ENCODE measurements at regions not wholly inside any gene's neighbourhood (a gene's known extent, or its start where the extent isn't known, plus 50 kb on each side); places are given as distances from the start of the nearest gene placed in this dataset.

DNA sequence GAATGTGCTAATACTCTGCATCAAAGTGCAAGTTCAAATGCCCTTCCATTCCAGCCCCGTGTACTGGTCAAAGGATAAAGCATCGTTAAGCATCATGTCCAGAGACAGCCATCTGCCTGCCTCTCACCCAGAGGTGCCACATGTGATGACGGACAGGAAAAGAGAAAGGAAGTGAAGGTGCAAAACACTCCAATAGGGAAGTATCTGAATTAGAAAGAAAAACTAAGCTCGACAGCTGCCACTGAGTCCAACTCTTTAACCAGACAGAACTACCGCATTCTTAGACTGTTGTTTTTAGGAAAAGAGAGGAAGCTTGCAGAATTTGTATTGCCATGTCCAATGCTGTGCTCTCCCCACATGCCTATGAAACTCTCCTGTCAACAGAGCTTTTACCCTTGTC lies 465.0 kb upstream of the SOX5 start:
- Histone ChIP-seq H3K27ac (ENCODE audit: low read depth, low read length) (no peak overlapping the region), H2AFZ (ENCODE audit: low read length) (no peak overlapping the region)

DNA sequence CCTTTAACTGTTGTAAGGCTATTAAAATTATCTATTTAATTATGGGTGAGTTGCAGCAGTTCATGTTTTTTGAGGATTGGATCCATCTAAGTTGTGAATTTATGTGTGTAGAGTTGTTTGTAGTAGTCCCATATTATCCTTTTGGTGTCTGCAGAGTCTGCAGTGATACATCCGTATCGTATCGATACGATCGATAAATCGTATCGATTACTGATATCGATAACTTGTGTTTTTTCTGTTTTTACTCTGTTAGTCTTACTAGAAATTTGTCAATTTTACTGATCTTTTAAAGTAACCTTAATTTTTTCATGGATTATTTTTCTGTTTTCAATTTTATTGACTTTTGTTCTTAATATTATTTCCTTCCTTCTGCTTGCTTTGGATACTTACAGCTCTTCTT lies 462.5 kb upstream of the SOX5 start:
- TF ChIP-seq, protein P1, sequence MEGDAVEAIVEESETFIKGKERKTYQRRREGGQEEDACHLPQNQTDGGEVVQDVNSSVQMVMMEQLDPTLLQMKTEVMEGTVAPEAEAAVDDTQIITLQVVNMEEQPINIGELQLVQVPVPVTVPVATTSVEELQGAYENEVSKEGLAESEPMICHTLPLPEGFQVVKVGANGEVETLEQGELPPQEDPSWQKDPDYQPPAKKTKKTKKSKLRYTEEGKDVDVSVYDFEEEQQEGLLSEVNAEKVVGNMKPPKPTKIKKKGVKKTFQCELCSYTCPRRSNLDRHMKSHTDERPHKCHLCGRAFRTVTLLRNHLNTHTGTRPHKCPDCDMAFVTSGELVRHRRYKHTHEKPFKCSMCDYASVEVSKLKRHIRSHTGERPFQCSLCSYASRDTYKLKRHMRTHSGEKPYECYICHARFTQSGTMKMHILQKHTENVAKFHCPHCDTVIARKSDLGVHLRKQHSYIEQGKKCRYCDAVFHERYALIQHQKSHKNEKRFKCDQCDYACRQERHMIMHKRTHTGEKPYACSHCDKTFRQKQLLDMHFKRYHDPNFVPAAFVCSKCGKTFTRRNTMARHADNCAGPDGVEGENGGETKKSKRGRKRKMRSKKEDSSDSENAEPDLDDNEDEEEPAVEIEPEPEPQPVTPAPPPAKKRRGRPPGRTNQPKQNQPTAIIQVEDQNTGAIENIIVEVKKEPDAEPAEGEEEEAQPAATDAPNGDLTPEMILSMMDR (IDR thresholded peaks at IDR 0.05; ENCODE audit: extremely low read depth, low read depth, low read length), result no peak
- Histone ChIP-seq H3K4me3 (ENCODE audit: insufficient read depth, low read length) (no peak overlapping the region), H3K27ac (ENCODE audit: low read depth, low read length) (no peak overlapping the region), H3K27me3 (ENCODE audit: insufficient read depth, low read length) (no peaks in the 10 kb centered on the region), H2AFZ (ENCODE audit: low read length) (no peak overlapping the region), H3K4me2 (ENCODE audit: insufficient read depth, low read length) (no peak overlapping the region), H4K20me1 (ENCODE audit: insufficient read depth, low read length) (no peaks in the 10 kb centered on the region), H3K4me1 (ENCODE audit: insufficient read depth, low read length) (no peaks in the 10 kb centered on the region), H3K36me3 (ENCODE audit: insufficient read depth, low read length) (no peaks in the 10 kb centered on the region), H3K9me3 (ENCODE audit: low read depth, low read length) (no peaks in the 10 kb centered on the region), H3K79me2 (ENCODE audit: insufficient read depth, low read length) (no peaks in the 10 kb centered on the region)
- no peak for DNase-seq (ENCODE audit: insufficient read length, low spot score, missing footprints)

More for the DNA sequence above, 465.0 kb upstream of the SOX5 start:
- no peak overlapping the region for H3K4me3 ChIP-seq (ENCODE audit: insufficient read depth, low read length)
- TF ChIP-seq, protein P1 (IDR thresholded peaks at IDR 0.05; ENCODE audit: extremely low read depth, low read depth, low read length), result no peak
- H4K20me1 ChIP-seq (ENCODE audit: insufficient read depth, low read length), result no peaks in the 10 kb centered on the region
- no peaks in the 10 kb centered on the region for H3K27me3 ChIP-seq (ENCODE audit: insufficient read depth, low read length)
- no peaks in the 10 kb centered on the region for H3K4me1 ChIP-seq (ENCODE audit: insufficient read depth, low read length)
- no peak for DNase-seq (ENCODE audit: insufficient read length, low spot score, missing footprints)
- no peak overlapping the region for H3K4me2 ChIP-seq (ENCODE audit: insufficient read depth, low read length)
- H3K36me3 ChIP-seq (ENCODE audit: insufficient read depth, low read length), result no peaks in the 10 kb centered on the region
- no peaks in the 10 kb centered on the region for H3K79me2 ChIP-seq (ENCODE audit: insufficient read depth, low read length)
- no peaks in the 10 kb centered on the region for H3K9me3 ChIP-seq (ENCODE audit: low read depth, low read length)

DNA sequence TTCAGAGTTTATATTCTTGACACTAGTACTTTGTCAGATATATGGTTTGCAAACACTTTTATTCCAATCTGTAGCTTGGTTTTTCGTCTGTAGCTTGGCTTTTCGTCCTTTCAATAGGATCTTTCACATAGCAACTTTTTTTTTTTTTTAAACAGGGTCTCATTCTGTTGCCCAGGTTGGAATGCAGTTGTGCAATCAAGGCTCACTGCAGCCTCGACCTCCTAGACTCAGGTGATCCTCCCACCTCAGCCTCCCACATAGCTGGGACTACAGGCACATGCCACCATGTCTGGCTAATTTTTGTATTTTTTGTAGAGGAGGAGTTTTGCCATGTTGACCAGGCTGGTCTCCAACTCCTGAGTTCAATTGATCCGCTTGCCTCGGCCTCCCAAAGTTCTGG lies 460.4 kb upstream of the SOX5 start:
- no peak overlapping the region for H3K4me3 ChIP-seq (ENCODE audit: insufficient read depth, low read length)
- H3K36me3 ChIP-seq (ENCODE audit: insufficient read depth, low read length), result no peaks in the 10 kb centered on the region
- no peaks in the 10 kb centered on the region for H3K4me1 ChIP-seq (ENCODE audit: insufficient read depth, low read length)
- no peaks in the 10 kb centered on the region for H3K79me2 ChIP-seq (ENCODE audit: insufficient read depth, low read length)
- no peaks in the 10 kb centered on the region for H4K20me1 ChIP-seq (ENCODE audit: insufficient read depth, low read length)
- H3K27me3 ChIP-seq (ENCODE audit: insufficient read depth, low read length), result no peaks in the 10 kb centered on the region
- no peak overlapping the region for H3K4me2 ChIP-seq (ENCODE audit: insufficient read depth, low read length)
- no peaks in the 10 kb centered on the region for H3K9me3 ChIP-seq (ENCODE audit: low read depth, low read length)
- no peak overlapping the region for H3K27ac ChIP-seq (ENCODE audit: low read depth, low read length)
- TF ChIP-seq, protein P1 (IDR thresholded peaks at IDR 0.05; ENCODE audit: extremely low read depth, low read depth, low read length), result no peak
- DNase-seq (ENCODE audit: insufficient read length, low spot score, missing footprints), result no peak
- no peak overlapping the region for H2AFZ ChIP-seq (ENCODE audit: low read length)

DNA sequence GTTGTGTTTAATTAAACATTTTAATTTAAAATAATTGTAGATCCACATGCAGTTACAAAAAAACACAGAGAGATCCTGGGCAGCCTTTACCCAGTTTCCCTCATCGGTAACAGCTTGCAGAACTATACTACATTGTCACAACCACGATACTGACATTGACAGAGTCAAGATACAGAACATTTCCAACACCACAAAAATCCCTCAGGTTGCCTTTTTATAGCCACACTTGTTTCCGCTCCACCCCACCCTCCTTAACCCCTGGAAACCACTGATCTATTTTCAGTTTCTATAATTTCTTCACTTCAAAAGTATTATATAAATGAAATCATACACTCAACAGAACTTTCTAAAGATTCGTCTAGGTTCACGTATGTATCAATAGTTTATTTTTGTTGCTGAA lies 458.8 kb upstream of the SOX5 start:
- H3K27me3 ChIP-seq (ENCODE audit: insufficient read depth, low read length), result no peaks in the 10 kb centered on the region
- H4K20me1 ChIP-seq (ENCODE audit: insufficient read depth, low read length), result no peaks in the 10 kb centered on the region
- TF ChIP-seq, protein P1 (IDR thresholded peaks at IDR 0.05; ENCODE audit: extremely low read depth, low read depth, low read length), result no peak
- no peak overlapping the region for H3K4me3 ChIP-seq (ENCODE audit: insufficient read depth, low read length)
- no peak overlapping the region for H3K4me2 ChIP-seq (ENCODE audit: insufficient read depth, low read length)
- no peaks in the 10 kb centered on the region for H3K4me1 ChIP-seq (ENCODE audit: insufficient read depth, low read length)
- no peaks in the 10 kb centered on the region for H3K36me3 ChIP-seq (ENCODE audit: insufficient read depth, low read length)
- no peak overlapping the region for H2AFZ ChIP-seq (ENCODE audit: low read length)
- no peak for DNase-seq (ENCODE audit: insufficient read length, low spot score, missing footprints)
- H3K9me3 ChIP-seq (ENCODE audit: low read depth, low read length), result no peaks in the 10 kb centered on the region
- no peak overlapping the region for H3K27ac ChIP-seq (ENCODE audit: low read depth, low read length)
- no peaks in the 10 kb centered on the region for H3K79me2 ChIP-seq (ENCODE audit: insufficient read depth, low read length)
